HG03558 (cell line): ENCODE measurements at regions not wholly inside any gene's neighbourhood (a gene's known extent, or its start where the extent isn't known, plus 50 kb on each side); places are given as distances from the start of the nearest gene placed in this dataset.
"Not testable (repeated sequence)": the region's sequence is repeated elsewhere in the genome, so short reads cannot be mapped to it uniquely, and the experiment has no call there.

ENCODE experiments used
- ATAC-seq: cut with Tn5 transposase; IDR thresholded peaks from one replicate; pipeline ENCODE4 v1.9.1; 2021; ENCODE audit warnings: moderate number of reproducible peaks; ENCODE audit not compliant: unreplicated experiment; ENCODE audit errors: extremely low read depth

- ATAC-seq = no peak
These were observed 91.8 kb upstream of the F13A1 start for GRCh38 chr6:6412221-6412620.

- ATAC-seq = no peak
These were observed 92.2 kb upstream of the F13A1 start for GRCh38 chr6:6412700-6413099.

GRCh38 chr6:6414931-6415330 is 94.5 kb upstream of the F13A1 start:
- ATAC-seq = no peak

- no peak for ATAC-seq
These were observed 97.0 kb upstream of the F13A1 start for GRCh38 chr6:6417475-6417874.

- ATAC-seq = no peak
These were observed 98.0 kb upstream of the F13A1 start for GRCh38 chr6:6418421-6418820.

GRCh38 chr6:6420107-6420506 is 99.6 kb upstream of the F13A1 start:
- ATAC-seq = no peak

- no peak for ATAC-seq
These were observed 113.7 kb upstream of the F13A1 start for GRCh38 chr6:6434151-6434550.

GRCh38 chr6:6434723-6435122 is 114.3 kb upstream of the F13A1 start:
- ATAC-seq = no peak

- ATAC-seq = no peak
These were observed 115.9 kb upstream of the F13A1 start for GRCh38 chr6:6436366-6436765.

- ATAC-seq = no peak
These were observed 116.5 kb upstream of the F13A1 start for GRCh38 chr6:6436946-6437345.

- ATAC-seq = no peak
These were observed 117.8 kb upstream of the F13A1 start for GRCh38 chr6:6438286-6438685.

- ATAC-seq = no peak
These were observed 119.3 kb upstream of the F13A1 start for GRCh38 chr6:6439778-6440177.

- ATAC-seq = no peak
These were observed 131.5 kb upstream of the F13A1 start for GRCh38 chr6:6452002-6452401.

GRCh38 chr6:6453186-6453585 is 132.7 kb upstream of the F13A1 start:
- ATAC-seq = no peak

- no peak for ATAC-seq
These were observed 133.2 kb upstream of the LY86 start for GRCh38 chr6:6455272-6455671.

- ATAC-seq = no peak
These were observed 130.3 kb upstream of the LY86 start for GRCh38 chr6:6458172-6458571.

GRCh38 chr6:6459963-6460362 is 128.6 kb upstream of the LY86 start:
- not testable (repeated sequence) for ATAC-seq

GRCh38 chr6:6460416-6460815 is 128.1 kb upstream of the LY86 start:
- ATAC-seq = no peak

GRCh38 chr6:6461138-6461537 is 127.4 kb upstream of the LY86 start:
- ATAC-seq = no peak

GRCh38 chr6:6466967-6467761 is 121.4 kb upstream of the LY86 start:
- ATAC-seq = no peak

- ATAC-seq = no peak
These were observed 119.4 kb upstream of the LY86 start for GRCh38 chr6:6469074-6469473.

GRCh38 chr6:6470123-6470522 is 118.4 kb upstream of the LY86 start:
- no peak for ATAC-seq
